ENCODE measurements at regions not wholly inside any gene's neighbourhood (a gene's known extent, or its start where the extent isn't known, plus 50 kb on each side); places are given as distances from the start of the nearest gene placed in this dataset.

GRCh38 chr1:88221411-88221810 is 462.7 kb upstream of the PKN2 start:
- Histone ChIP-seq H3K36me3 (ENCODE audit: insufficient read depth, low read length) (no peaks in the 10 kb centered on the region), H3K27me3 (ENCODE audit: insufficient read depth, low read length, poor library complexity, severe bottlenecking) (no peaks in the 10 kb centered on the region), H3K9me3 (ENCODE audit: low read length) (no peaks in the 10 kb centered on the region), H3K27ac (ENCODE audit: low read depth, low read length) (no peak overlapping the region), H3K4me3 (ENCODE audit: low read length) (no peak overlapping the region), H3K4me1 (ENCODE audit: insufficient read depth, low read length) (no peaks in the 10 kb centered on the region)
- Mint-ChIP-seq H3K27ac (no peak overlapping the region), H3K9me3 (no peaks in the 10 kb centered on the region), H3K4me1 (no peaks in the 10 kb centered on the region), H3K4me3 (no peak overlapping the region), H3K36me3 (no peaks in the 10 kb centered on the region), H3K27me3 (peaks cover 0 to 3% of the 10 kb centered on the region in 2 donors)
- DNase-seq, result no peak
- ChIA-PET CTCF (no interaction called here), POLR2A (no interaction called here)

GRCh38 chr1:88224906-88225305 is 459.2 kb upstream of the PKN2 start:
- Mint-ChIP-seq H3K27me3 (peaks cover 0 to 3% of the 10 kb centered on the region in 2 donors), H3K4me3 (no peak overlapping the region), H3K27ac (no peak overlapping the region), H3K9me3 (no peaks in the 10 kb centered on the region), H3K4me1 (no peaks in the 10 kb centered on the region), H3K36me3 (no peaks in the 10 kb centered on the region)
- Histone ChIP-seq H3K4me3 (ENCODE audit: low read length) (no peak overlapping the region), H3K36me3 (ENCODE audit: insufficient read depth, low read length) (no peaks in the 10 kb centered on the region), H3K27me3 (ENCODE audit: insufficient read depth, low read length, poor library complexity, severe bottlenecking) (no peaks in the 10 kb centered on the region), H3K4me1 (ENCODE audit: insufficient read depth, low read length) (no peaks in the 10 kb centered on the region), H3K27ac (ENCODE audit: low read depth, low read length) (no peak overlapping the region), H3K9me3 (ENCODE audit: low read length) (no peaks in the 10 kb centered on the region)
- POLR2A ChIA-PET, result no interaction called here
- CTCF ChIA-PET, result no interaction called here
- no peak for DNase-seq

- Mint-ChIP-seq H3K27ac (no peak overlapping the region), H3K27me3 (peaks cover 0 to 1% of the 10 kb centered on the region in 2 donors), H3K9me3 (no peaks in the 10 kb centered on the region), H3K4me1 (no peaks in the 10 kb centered on the region), H3K36me3 (no peaks in the 10 kb centered on the region), H3K4me3 (no peak overlapping the region)
- DNase-seq, result no peak
- Histone ChIP-seq H3K36me3 (ENCODE audit: insufficient read depth, low read length) (no peaks in the 10 kb centered on the region), H3K27ac (ENCODE audit: low read depth, low read length) (no peak overlapping the region), H3K27me3 (ENCODE audit: insufficient read depth, low read length, poor library complexity, severe bottlenecking) (no peaks in the 10 kb centered on the region), H3K4me3 (ENCODE audit: low read length) (no peak overlapping the region), H3K4me1 (ENCODE audit: insufficient read depth, low read length) (no peaks in the 10 kb centered on the region), H3K9me3 (ENCODE audit: low read length) (no peaks in the 10 kb centered on the region)
- CTCF ChIA-PET, result no interaction called here
- POLR2A ChIA-PET, result no interaction called here
Observed at GRCh38 chr1:88228114-88228513, 456.0 kb upstream of the PKN2 start.

- POLR2A ChIA-PET, result no interaction called here
- no peaks in the 10 kb centered on the region for H3K4me1 ChIP-seq (ENCODE audit: insufficient read depth, low read length)
- CTCF ChIA-PET, result no interaction called here
- no peak overlapping the region for H3K27ac Mint-ChIP-seq
- no peak for DNase-seq
- no peak overlapping the region for H3K4me3 ChIP-seq (ENCODE audit: low read length)
- H3K27ac ChIP-seq (ENCODE audit: low read depth, low read length), result no peak overlapping the region
- no peaks in the 10 kb centered on the region for H3K27me3 ChIP-seq (ENCODE audit: insufficient read depth, low read length, poor library complexity, severe bottlenecking)
- no peaks in the 10 kb centered on the region for H3K9me3 ChIP-seq (ENCODE audit: low read length)
- H3K36me3 ChIP-seq (ENCODE audit: insufficient read depth, low read length), result no peaks in the 10 kb centered on the region
- no peaks in the 10 kb centered on the region for H3K4me1 Mint-ChIP-seq
- peak overlapping the region in 1 of 7 donors; percentile 23 for H3K4me3 Mint-ChIP-seq
- peaks cover 0 to 2% of the 10 kb centered on the region in 2 donors for H3K27me3 Mint-ChIP-seq
- H3K9me3 Mint-ChIP-seq, result no peaks in the 10 kb centered on the region
- no peaks in the 10 kb centered on the region for H3K36me3 Mint-ChIP-seq
Observed at GRCh38 chr1:88230126-88230525, 453.9 kb upstream of the PKN2 start.

- peaks cover 0 to 2% of the 10 kb centered on the region in 2 donors for H3K27me3 Mint-ChIP-seq
- H3K4me1 Mint-ChIP-seq, result no peaks in the 10 kb centered on the region
- ChIA-PET POLR2A (no interaction called here), CTCF (no interaction called here)
- Histone ChIP-seq H3K36me3 (ENCODE audit: insufficient read depth, low read length) (no peaks in the 10 kb centered on the region), H3K9me3 (ENCODE audit: low read length) (no peaks in the 10 kb centered on the region), H3K27me3 (ENCODE audit: insufficient read depth, low read length, poor library complexity, severe bottlenecking) (no peaks in the 10 kb centered on the region), H3K4me3 (ENCODE audit: low read length) (no peak overlapping the region), H3K27ac (ENCODE audit: low read depth, low read length) (no peak overlapping the region), H3K4me1 (ENCODE audit: insufficient read depth, low read length) (no peaks in the 10 kb centered on the region)
- H3K9me3 Mint-ChIP-seq, result peaks cover 4 to 13% (median 5%) of the 10 kb centered on the region in 5 donors
- H3K27ac Mint-ChIP-seq, result no peak overlapping the region
- H3K4me3 Mint-ChIP-seq, result no peak overlapping the region
- no peaks in the 10 kb centered on the region for H3K36me3 Mint-ChIP-seq
- DNase-seq, result no peak
Observed at GRCh38 chr1:88237058-88237457, 447.0 kb upstream of the PKN2 start.

GRCh38 chr1:88239205-88239604 is 444.9 kb upstream of the PKN2 start:
- Mint-ChIP-seq H3K27me3 (no peaks in the 10 kb centered on the region), H3K36me3 (no peaks in the 10 kb centered on the region), H3K4me1 (no peaks in the 10 kb centered on the region), H3K4me3 (no peak overlapping the region), H3K27ac (no peak overlapping the region), H3K9me3 (peaks cover 5 to 22% (median 18%) of the 10 kb centered on the region in 5 donors)
- DNase-seq, result no peak
- CTCF ChIA-PET, result no interaction called here
- POLR2A ChIA-PET, result no interaction called here
- no peaks in the 10 kb centered on the region for H3K4me1 ChIP-seq (ENCODE audit: insufficient read depth, low read length)
- no peak overlapping the region for H3K4me3 ChIP-seq (ENCODE audit: low read length)
- no peaks in the 10 kb centered on the region for H3K36me3 ChIP-seq (ENCODE audit: insufficient read depth, low read length)
- H3K9me3 ChIP-seq (ENCODE audit: low read length), result no peaks in the 10 kb centered on the region
- no peak overlapping the region for H3K27ac ChIP-seq (ENCODE audit: low read depth, low read length)
- H3K27me3 ChIP-seq (ENCODE audit: insufficient read depth, low read length, poor library complexity, severe bottlenecking), result no peaks in the 10 kb centered on the region

GRCh38 chr1:88247666-88248065 is 436.4 kb upstream of the PKN2 start:
- H3K27me3 ChIP-seq (ENCODE audit: insufficient read depth, low read length, poor library complexity, severe bottlenecking), result no peaks in the 10 kb centered on the region
- POLR2A ChIA-PET, result no interaction called here

GRCh38 chr1:88250915-88251314 is 433.2 kb upstream of the PKN2 start:
- POLR2A ChIA-PET, result no interaction called here
- no peaks in the 10 kb centered on the region for H3K36me3 Mint-ChIP-seq

More at GRCh38 chr1:88247666-88248065, 436.4 kb upstream of the PKN2 start:
- H3K9me3 Mint-ChIP-seq, result peaks cover 2 to 14% (median 13%) of the 10 kb centered on the region in 5 donors
- DNase-seq, result no peak
- Histone ChIP-seq H3K27ac (ENCODE audit: low read depth, low read length) (no peak overlapping the region), H3K4me3 (ENCODE audit: low read length) (no peak overlapping the region), H3K36me3 (ENCODE audit: insufficient read depth, low read length) (no peaks in the 10 kb centered on the region), H3K4me1 (ENCODE audit: insufficient read depth, low read length) (no peaks in the 10 kb centered on the region), H3K9me3 (ENCODE audit: low read length) (no peaks in the 10 kb centered on the region)
- H3K4me1 Mint-ChIP-seq, result no peaks in the 10 kb centered on the region
- H3K27ac Mint-ChIP-seq, result no peak overlapping the region
- H3K27me3 Mint-ChIP-seq, result no peaks in the 10 kb centered on the region
- no peak overlapping the region for H3K4me3 Mint-ChIP-seq
- no peaks in the 10 kb centered on the region for H3K36me3 Mint-ChIP-seq
- CTCF ChIA-PET, result no interaction called here

GRCh38 chr1:88252745-88253144 is 431.3 kb upstream of the PKN2 start:
- H3K4me3 Mint-ChIP-seq, result no peak overlapping the region
- Histone ChIP-seq H3K4me3 (ENCODE audit: low read length) (no peak overlapping the region), H3K9me3 (ENCODE audit: low read length) (no peaks in the 10 kb centered on the region), H3K27me3 (ENCODE audit: insufficient read depth, low read length, poor library complexity, severe bottlenecking) (no peaks in the 10 kb centered on the region), H3K4me1 (ENCODE audit: insufficient read depth, low read length) (no peaks in the 10 kb centered on the region), H3K36me3 (ENCODE audit: insufficient read depth, low read length) (no peaks in the 10 kb centered on the region), H3K27ac (ENCODE audit: low read depth, low read length) (no peak overlapping the region)
- ChIA-PET POLR2A (no interaction called here), CTCF (no interaction called here)
- no peaks in the 10 kb centered on the region for H3K36me3 Mint-ChIP-seq
- peaks cover 0 to 2% (median 0%) of the 10 kb centered on the region in 5 donors for H3K9me3 Mint-ChIP-seq
- no peak for DNase-seq
- H3K4me1 Mint-ChIP-seq, result no peaks in the 10 kb centered on the region
- no peaks in the 10 kb centered on the region for H3K27me3 Mint-ChIP-seq
- no peak overlapping the region for H3K27ac Mint-ChIP-seq

More at GRCh38 chr1:88250915-88251314, 433.2 kb upstream of the PKN2 start:
- Histone ChIP-seq H3K27me3 (ENCODE audit: insufficient read depth, low read length, poor library complexity, severe bottlenecking) (no peaks in the 10 kb centered on the region), H3K9me3 (ENCODE audit: low read length) (no peaks in the 10 kb centered on the region), H3K27ac (ENCODE audit: low read depth, low read length) (no peak overlapping the region), H3K4me1 (ENCODE audit: insufficient read depth, low read length) (no peaks in the 10 kb centered on the region), H3K36me3 (ENCODE audit: insufficient read depth, low read length) (no peaks in the 10 kb centered on the region), H3K4me3 (ENCODE audit: low read length) (no peak overlapping the region)
- Mint-ChIP-seq H3K4me1 (no peaks in the 10 kb centered on the region), H3K27me3 (no peaks in the 10 kb centered on the region), H3K27ac (no peak overlapping the region), H3K4me3 (no peak overlapping the region), H3K9me3 (peaks cover 0 to 2% (median 0%) of the 10 kb centered on the region in 5 donors)
- CTCF ChIA-PET, result no interaction called here
- DNase-seq, result no peak

Data from CD8-positive, alpha-beta memory T cell (primary cell).